HG02852 (cell line): ENCODE measurements at regions not wholly inside any gene's neighbourhood (a gene's known extent, or its start where the extent isn't known, plus 50 kb on each side); places are given as distances from the start of the nearest gene placed in this dataset.

Experiments used
- ATAC-seq: cut with Tn5 transposase; IDR thresholded peaks from one replicate; pipeline ENCODE4 v1.9.1; 2021; ENCODE audit warnings: mild to moderate bottlenecking, moderate library complexity; ENCODE audit not compliant: unreplicated experiment

- no peak for ATAC-seq
Measured at GRCh38 chr13:64075543-64076271, 2660.1 kb upstream of the PCDH20 start.

GRCh38 chr13:64074971-64075474 lies 2659.4 kb upstream of the PCDH20 start:
- no peak for ATAC-seq

GRCh38 chr13:64073203-64073602 lies 2657.6 kb upstream of the PCDH20 start:
- no peak for ATAC-seq

- ATAC-seq = no peak
Measured at GRCh38 chr13:64071352-64071751, 2655.7 kb upstream of the PCDH20 start.

GRCh38 chr13:64069892-64070291 lies 2654.2 kb upstream of the PCDH20 start:
- ATAC-seq = no peak

- ATAC-seq = no peak
Measured at GRCh38 chr13:64066711-64067110, 2651.1 kb upstream of the PCDH20 start.

GRCh38 chr13:64061649-64062048 lies 2646.0 kb upstream of the PCDH20 start:
- ATAC-seq = no peak

- ATAC-seq = no peak
Measured at GRCh38 chr13:64057372-64058020, 2641.8 kb upstream of the PCDH20 start.

- ATAC-seq = no peak
Measured at GRCh38 chr13:64054321-64054720, 2638.7 kb upstream of the PCDH20 start.

- no peak for ATAC-seq
Measured at GRCh38 chr13:64052521-64052920, 2636.9 kb upstream of the PCDH20 start.

GRCh38 chr13:64051278-64051677 lies 2635.6 kb upstream of the PCDH20 start:
- ATAC-seq = no peak

- ATAC-seq = no peak
Measured at GRCh38 chr13:64041296-64041695, 2625.6 kb upstream of the PCDH20 start.

- no peak for ATAC-seq
Measured at GRCh38 chr13:64033921-64034320, 2618.3 kb upstream of the PCDH20 start.

GRCh38 chr13:64029343-64030093 lies 2613.9 kb upstream of the PCDH20 start:
- no peak for ATAC-seq

- no peak for ATAC-seq
Measured at GRCh38 chr13:64028551-64028950, 2612.9 kb upstream of the PCDH20 start.

GRCh38 chr13:64020126-64020525 lies 2604.5 kb upstream of the PCDH20 start:
- ATAC-seq = no peak

GRCh38 chr13:64007339-64007738 lies 2591.7 kb upstream of the PCDH20 start:
- ATAC-seq = no peak

- no peak for ATAC-seq
Measured at GRCh38 chr13:64000321-64000720, 2584.7 kb upstream of the PCDH20 start.

GRCh38 chr13:63999614-64000305 lies 2584.1 kb upstream of the PCDH20 start:
- no peak for ATAC-seq

GRCh38 chr13:63983366-63983765 lies 2567.7 kb upstream of the PCDH20 start:
- no peak for ATAC-seq

- no peak for ATAC-seq
Measured at GRCh38 chr13:63979951-63980350, 2564.3 kb upstream of the PCDH20 start.
